Neural crest cell (in vitro differentiated cells): ENCODE measurements at regions not wholly inside any gene's neighbourhood (a gene's known extent, or its start where the extent isn't known, plus 50 kb on each side); places are given as distances from the start of the nearest gene placed in this dataset.

ENCODE experiments used
- DNase-seq: peaks from one replicate; pipeline ENCODE4 v3.0.0; 2021; ENCODE audit warnings: low read depth, mixed read lengths, low spot score
- H3K27ac Mint-ChIP-seq: one replicate; pipeline ENCODE4 v1.8.0; 2021; ENCODE audit warnings: mild to moderate bottlenecking, mixed read lengths; ENCODE audit not compliant: unreplicated experiment
- H3K27me3 Mint-ChIP-seq: 2 replicates; pipeline ENCODE4 v1.8.0; 2021; ENCODE audit warnings: low read depth, mild to moderate bottlenecking, mixed read lengths
- H3K36me3 Mint-ChIP-seq: 2 replicates; pipeline ENCODE4 v1.8.0; 2021; ENCODE audit warnings: low read depth, mild to moderate bottlenecking, mixed read lengths
- H3K4me1 Mint-ChIP-seq: 2 replicates; pipeline ENCODE4 v1.8.0; 2021; ENCODE audit warnings: mixed read lengths
- H3K4me3 Mint-ChIP-seq: one replicate; pipeline ENCODE4 v1.8.0; 2021; ENCODE audit warnings: mild to moderate bottlenecking, mixed read lengths
- H3K9me3 Mint-ChIP-seq: 2 replicates; pipeline ENCODE4 v1.8.0; 2021; ENCODE audit warnings: mixed read lengths
- CTCF ChIP-seq: fragments of 200-600 bp; sonication (generic); conservative IDR thresholded peaks from 2 replicates; pipeline ENCODE4 v1.5.0; 2021; ENCODE audit warnings: antibody characterized with exemption, mild to moderate bottlenecking

DNA sequence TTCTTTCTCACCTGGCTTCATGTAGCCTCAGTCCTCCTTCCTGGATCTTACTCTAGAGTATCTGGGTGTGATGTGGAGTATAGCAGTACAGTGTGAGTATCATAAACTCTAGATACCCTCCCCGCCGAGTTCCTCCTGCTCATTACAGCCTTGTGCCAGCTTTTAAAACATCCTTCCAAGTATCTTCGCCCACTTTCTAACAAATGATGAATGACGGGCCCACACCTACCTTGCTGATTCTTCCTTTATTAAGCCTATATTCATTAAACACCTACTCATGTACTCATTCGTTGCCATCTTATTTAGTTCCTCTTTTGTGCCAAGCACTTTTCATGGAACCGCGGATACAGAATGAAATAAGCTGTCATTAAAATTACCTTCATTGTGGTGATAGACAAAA, 1585.3 kb upstream of the TENM3 start:
- no peak for TF ChIP-seq CTCF
- H3K27me3 Mint-ChIP-seq: no peaks in the 10 kb centered on the region
- DNase-seq: no peak
- H3K4me1 Mint-ChIP-seq: peaks cover under 1% of the 10 kb centered on the region
- H3K36me3 Mint-ChIP-seq: no peaks in the 10 kb centered on the region
- H3K4me3 Mint-ChIP-seq: no peak overlapping the region
- no peak overlapping the region for H3K27ac Mint-ChIP-seq
- H3K9me3 Mint-ChIP-seq: peaks cover 2% of the 10 kb centered on the region

- Mint-ChIP-seq H3K36me3 (no peaks in the 10 kb centered on the region), H3K27ac (no peak overlapping the region), H3K4me3 (no peak overlapping the region), H3K4me1 (peaks cover 10% of the 10 kb centered on the region), H3K9me3 (no peaks in the 10 kb centered on the region), H3K27me3 (no peaks in the 10 kb centered on the region)
- peak; percentile 81 for DNase-seq
- peak; percentile 85 for TF ChIP-seq CTCF
These were observed 1578.3 kb upstream of the TENM3 start for GRCh38 chr4:180664766-180665368.

DNA sequence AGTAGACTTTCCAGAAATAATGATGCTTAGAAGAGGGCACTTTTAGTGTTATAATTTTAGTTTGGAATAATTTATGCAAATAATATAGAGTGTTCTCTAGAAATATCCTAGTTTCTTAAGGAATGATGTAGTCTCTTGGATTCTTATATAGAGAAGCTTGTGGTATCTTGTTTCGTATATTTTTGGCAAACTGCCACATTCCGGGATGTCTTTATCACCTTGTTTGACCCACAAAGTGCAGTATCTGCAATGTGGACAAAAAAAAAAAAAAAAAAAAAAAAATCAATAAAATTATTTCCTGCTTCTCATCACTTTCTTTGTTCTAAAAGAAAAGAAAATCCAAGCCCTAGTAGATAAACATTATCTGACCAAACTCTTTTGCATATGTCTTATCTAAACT, 1577.7 kb upstream of the TENM3 start:
- TF ChIP-seq CTCF: no peak
- Mint-ChIP-seq H3K27ac (no peak overlapping the region), H3K4me3 (no peak overlapping the region), H3K4me1 (peaks cover 10% of the 10 kb centered on the region), H3K27me3 (no peaks in the 10 kb centered on the region), H3K36me3 (no peaks in the 10 kb centered on the region), H3K9me3 (no peaks in the 10 kb centered on the region)
- no peak for DNase-seq

DNA sequence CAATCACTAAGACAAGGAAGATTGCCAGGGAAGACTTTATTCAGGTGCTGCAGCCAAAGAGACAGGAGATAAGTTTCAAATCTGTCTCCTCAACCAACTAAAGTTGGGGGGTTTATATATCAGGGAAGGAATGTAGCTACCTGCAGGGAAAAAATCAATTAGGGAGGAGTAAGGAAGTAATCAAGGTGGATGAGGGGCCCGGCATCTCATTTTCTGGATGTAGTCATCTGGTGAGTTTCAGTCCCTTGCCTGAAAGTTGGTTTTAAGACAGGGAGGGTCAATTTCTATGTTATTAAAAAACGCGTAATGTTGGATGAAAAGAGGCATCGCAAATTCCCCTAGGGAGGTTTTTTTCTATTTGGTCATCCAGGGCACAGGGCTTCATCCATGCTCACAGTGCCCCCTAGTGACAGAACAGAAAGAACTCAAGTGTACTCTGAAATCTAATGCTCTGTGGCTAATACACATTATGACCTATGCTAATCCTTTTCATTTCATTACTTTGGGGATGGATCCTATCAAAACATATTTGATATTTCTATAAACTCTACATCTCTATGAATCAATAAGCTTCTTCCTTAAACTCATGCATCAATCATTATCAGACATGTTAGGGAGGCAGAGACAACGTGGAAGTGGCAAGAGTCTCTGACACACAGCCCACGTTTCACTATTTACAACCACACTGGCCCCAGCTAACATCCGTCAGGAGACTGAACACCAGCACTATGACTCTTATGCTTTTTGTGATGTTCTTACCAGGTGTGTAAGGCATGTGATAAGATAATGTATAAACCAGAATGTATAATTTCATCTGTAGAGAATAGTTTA, 1577.0 kb upstream of the TENM3 start:
- DNase-seq: peak; percentile 44

DNA sequence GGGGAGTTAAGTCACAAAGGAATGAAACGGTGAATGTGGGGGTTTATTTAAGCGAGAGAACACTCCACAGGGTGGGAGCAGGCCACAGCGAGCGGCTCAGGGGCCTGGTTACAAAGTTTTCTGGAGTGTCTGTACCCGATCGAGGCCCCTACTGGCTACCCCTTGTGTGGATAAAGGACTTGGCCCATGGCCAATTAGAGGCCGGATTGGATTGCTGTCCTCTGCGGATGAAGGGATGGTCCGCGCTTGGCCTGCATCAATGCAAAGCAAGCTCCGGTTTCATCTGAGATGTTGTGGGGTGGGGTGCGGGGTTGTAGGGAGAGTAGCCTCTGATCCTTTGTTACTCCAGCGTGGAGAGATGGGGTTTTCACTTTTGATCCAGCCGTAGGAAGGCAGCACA, 1574.5 kb upstream of the TENM3 start:
- no peak for TF ChIP-seq CTCF
- Mint-ChIP-seq H3K4me3 (no peak overlapping the region), H3K27ac (no peak overlapping the region), H3K36me3 (no peaks in the 10 kb centered on the region), H3K4me1 (peaks cover 7% of the 10 kb centered on the region), H3K27me3 (no peaks in the 10 kb centered on the region), H3K9me3 (no peaks in the 10 kb centered on the region)
- no peak for DNase-seq

More for the DNA sequence above, 1577.0 kb upstream of the TENM3 start:
- Mint-ChIP-seq H3K36me3 (no peaks in the 10 kb centered on the region), H3K4me3 (no peak overlapping the region), H3K9me3 (no peaks in the 10 kb centered on the region), H3K4me1 (peaks cover 10% of the 10 kb centered on the region), H3K27ac (no peak overlapping the region), H3K27me3 (no peaks in the 10 kb centered on the region)
- peak; percentile 88 for TF ChIP-seq CTCF
